GM19452 (cell line): ENCODE measurements at regions not wholly inside any gene's neighbourhood (a gene's known extent, or its start where the extent isn't known, plus 50 kb on each side); places are given as distances from the start of the nearest gene placed in this dataset.

Source experiments
- ATAC-seq: cut with Tn5 transposase; IDR thresholded peaks from one replicate; pipeline ENCODE4 v1.9.1; 2021; ENCODE audit not compliant: unreplicated experiment

DNA sequence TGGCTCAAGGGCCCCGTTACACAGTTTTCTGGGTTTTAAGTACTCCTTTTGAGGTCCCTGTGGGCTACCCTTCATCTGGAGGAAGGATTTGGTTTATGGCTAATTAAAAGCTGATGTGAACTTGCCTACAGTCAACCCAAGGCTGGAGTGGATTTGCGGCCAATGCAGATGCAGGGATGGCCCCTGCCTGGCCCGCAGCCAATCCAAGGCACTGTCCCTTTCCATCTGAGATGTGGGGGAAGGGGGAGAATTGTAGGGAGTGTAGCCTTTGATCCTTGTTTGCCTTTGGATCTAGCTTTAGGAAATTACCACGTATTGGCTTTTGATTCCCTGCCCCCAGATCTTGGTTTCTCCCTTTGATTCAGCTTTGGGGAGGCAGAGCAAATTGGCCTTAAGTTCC, 128.0 kb upstream of the GGTLC1 start:
- no peak for ATAC-seq

- no peak for ATAC-seq
Observed at GRCh38 chr20:24112360-24112759, 123.8 kb upstream of the GGTLC1 start.

DNA sequence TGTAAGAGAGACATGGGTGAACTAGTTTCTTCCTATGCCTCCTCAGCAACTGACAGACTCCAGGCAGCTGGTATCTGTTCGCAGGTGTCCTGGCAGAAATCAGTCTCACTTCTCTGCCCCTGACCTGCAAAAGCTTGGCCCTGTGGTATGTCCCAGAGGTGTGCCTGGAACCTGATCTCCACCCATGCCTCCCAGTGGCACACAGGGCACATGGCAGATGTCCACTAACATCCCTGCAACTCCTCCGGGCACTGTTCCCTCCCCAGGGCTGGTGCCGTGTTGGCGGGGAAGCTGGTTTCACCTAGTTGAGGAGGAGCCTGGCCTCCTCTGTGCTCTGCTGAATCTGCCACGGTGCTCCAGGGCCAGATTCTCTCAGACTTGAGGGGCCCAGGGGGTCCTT, 123.3 kb upstream of the GGTLC1 start:
- ATAC-seq = no peak

- no peak for ATAC-seq
Observed at GRCh38 chr20:24109537-24109936, 121.0 kb upstream of the GGTLC1 start.

- ATAC-seq = no peak
Observed at GRCh38 chr20:24109008-24109407, 120.4 kb upstream of the GGTLC1 start.

DNA sequence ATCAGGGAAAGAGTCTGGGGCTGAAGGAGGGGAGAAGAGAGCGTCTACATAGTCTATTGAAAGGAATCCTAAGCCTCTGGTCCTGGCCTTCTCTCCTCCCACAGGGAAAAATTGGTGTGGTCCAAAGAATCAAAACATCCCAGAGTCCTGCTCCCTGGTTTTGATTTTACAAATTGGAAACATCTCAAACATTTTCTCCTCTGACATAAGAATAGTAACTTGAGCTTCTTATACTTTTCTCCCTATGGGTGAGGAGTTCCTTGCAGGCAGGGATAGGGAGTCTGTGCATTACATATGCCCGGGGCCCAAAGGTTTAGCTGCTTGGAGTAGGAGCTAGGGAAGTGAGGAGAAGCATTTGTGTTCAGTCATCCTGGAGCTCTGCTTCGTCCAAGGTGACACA, 120.0 kb upstream of the GGTLC1 start:
- ATAC-seq = no peak

DNA sequence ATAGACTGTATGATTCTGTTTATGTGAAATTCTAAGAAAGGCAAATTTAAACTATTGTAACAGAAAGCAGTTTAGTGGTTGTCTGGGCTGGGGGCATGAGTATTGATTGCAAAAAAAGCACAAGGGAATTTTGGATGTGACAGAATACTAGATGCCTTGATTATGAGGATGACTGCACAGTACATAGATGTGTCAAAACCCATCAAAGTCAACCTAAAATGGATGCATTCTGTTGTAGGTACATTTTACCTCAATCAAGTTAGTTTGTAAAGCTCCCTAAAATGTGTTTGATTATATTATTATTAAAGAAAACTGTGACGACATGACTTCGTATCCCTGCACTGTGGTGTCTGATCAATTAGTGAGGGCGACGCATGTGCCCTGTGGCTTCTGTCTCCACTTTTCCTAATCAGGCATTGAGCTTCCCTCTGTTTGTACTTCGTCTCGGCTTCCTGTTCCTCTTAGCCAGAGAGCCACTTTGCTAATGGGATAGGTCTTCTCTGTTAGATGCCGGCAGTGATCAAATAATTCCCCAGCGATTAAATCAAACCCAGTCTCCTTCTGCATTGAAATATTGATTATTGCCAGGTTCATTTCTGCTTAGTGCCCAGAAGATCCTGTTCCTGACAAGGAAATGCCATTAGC, 118.3 kb upstream of the GGTLC1 start:
- no peak for ATAC-seq

DNA sequence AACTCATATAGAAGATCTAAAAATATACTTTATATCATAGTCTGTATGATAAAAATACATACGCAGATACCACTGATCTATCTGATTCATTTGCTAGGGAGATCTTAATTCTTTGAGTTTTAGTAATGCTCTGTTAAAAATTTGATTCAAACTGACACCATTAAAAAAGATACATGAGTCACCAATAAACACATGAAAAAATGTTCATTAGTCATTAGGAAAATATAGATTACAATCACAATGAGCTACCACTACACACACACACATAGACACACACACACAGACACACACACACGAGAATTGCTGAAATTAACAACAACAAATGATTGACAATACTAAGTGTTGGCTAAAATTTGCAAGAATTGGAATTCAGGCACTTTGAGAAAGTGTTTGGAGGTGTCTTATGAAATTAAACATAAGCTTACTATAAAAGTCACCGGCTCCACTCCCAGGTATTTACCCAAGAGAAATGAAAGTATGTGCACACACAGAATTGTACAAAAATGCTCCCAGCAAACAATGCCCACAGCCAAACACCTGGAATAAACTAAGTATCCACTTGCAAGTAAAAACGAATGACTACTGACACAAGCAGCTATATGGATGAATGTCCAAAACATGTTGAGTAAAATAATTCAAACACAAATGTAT, 117.7 kb upstream of the GGTLC1 start:
- ATAC-seq = no peak

DNA sequence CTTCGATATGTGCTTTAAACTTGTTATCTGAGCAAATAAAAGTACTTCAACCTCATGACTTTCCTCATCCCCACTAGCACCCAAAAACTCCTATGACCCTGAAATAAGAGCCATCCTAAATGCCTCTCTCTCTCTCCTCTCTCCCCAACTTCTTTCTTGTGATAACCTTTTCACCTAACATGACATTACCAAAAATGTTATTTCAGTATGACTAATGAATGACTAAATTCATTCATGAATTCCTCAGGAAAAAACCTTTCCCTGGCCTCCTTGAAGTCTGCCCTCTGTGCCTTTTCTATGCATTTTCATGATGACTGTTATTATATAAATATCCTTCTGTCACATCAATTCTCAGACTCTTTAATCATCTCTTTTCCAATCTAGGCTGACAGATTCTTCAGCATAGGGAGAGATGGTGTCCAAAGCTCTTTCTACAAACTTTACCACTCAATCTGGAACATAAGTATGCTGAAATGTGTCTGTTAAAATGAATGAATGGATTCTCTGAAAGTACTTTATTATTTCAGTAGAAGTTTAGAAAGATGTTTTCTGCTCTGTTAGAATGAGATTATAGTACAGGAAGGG, 114.3 kb upstream of the GGTLC1 start:
- ATAC-seq = no peak

DNA sequence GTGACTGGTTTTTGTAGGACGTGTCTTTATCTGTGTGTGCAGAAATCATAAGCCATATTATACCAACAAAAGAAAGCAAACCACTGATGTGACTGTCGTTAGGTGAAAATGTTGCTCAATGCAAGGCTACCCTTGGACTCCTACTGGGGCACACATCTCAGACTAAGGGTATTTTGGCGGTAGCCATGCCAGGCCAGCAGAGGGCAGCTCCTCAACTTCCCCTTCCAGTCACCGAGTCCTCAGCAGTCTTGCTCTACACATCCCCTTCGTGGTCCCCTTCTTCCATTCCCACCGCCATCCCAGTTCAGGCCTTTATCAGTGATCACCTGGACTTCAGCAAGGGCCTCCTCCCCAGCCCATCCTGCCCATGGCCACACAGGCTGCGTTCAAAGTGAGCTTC, 113.7 kb upstream of the GGTLC1 start:
- ATAC-seq = no peak

GRCh38 chr20:24100370-24101011, 111.9 kb upstream of the GGTLC1 start:
- peak; percentile 79 for ATAC-seq

GRCh38 chr20:24098886-24099285, 110.3 kb upstream of the GGTLC1 start:
- ATAC-seq = no peak

- ATAC-seq = no peak
Observed at GRCh38 chr20:24097506-24098245, 109.1 kb upstream of the GGTLC1 start.

DNA sequence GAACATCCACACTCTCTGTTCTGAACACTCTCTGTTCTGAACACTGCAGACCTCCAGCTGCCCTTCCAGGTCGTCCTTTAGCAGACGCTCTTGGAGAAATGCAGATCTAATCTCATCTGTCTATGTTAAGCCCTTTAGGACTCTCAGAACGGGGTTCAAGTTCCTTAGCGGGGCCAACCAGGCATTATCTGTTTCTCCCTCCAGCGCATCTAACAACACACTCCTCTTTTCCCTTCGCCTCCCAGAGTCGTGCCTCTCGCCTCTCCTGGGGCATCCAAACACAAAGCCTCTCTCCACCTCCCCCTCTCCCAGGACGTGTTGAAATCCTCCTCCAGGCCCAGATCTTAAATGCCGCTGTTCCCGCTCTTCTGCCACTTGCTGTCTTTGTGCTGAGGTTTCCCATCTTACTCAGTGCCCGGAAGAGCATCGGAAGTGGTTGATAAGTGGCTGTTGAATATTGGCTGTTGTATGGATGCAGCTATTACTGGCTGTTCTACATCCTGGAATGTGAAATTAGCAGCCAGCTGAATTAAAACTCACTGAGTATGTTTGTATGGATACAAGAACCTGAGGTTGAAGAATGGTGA, 108.4 kb upstream of the GGTLC1 start:
- no peak for ATAC-seq

DNA sequence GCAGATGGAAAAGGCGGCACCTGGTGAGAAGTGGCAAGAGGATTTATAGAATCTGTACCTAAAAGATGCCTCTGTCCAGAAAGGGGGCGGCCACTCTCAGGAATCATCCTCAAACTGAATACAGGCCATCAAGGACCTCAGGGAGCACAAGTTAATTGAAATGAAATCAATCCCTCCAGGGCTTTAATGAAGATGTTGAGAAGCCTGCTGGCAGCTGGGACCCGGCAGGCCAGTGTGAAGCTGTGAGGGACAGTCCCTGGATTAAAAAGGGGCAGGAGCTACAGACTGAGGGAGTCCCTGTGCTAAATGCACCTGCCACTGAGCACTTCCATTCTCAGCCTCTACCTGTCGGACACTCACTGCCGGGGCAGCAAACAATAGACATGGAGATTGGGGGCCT, 107.7 kb upstream of the GGTLC1 start:
- ATAC-seq = no peak

GRCh38 chr20:24095756-24096155, 107.2 kb upstream of the GGTLC1 start:
- ATAC-seq = no peak

GRCh38 chr20:24095303-24095702, 106.7 kb upstream of the GGTLC1 start:
- no peak for ATAC-seq

- no peak for ATAC-seq
Observed at GRCh38 chr20:24089576-24089975, 101.0 kb upstream of the GGTLC1 start.

GRCh38 chr20:24086121-24086520, 97.5 kb upstream of the GGTLC1 start:
- no peak for ATAC-seq

DNA sequence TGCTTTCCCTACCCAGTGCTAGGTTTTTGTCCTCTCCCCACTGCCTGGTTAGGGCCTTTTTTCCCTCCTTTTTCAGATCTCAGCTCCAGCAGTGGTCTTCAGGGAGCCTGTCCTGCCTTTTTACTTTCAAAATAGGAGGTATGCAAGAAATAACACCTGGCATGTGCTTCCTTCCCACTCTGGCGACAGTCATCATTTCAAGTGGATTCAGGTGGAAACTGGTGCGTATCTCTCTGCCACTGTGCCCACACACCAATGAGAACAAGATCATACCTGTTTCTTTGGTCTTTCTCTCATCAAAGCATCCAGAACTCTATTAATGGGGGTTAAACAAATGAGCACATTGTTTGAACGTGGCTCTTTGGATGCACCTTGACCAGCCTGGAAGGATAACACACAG, 95.7 kb upstream of the GGTLC1 start:
- no peak for ATAC-seq

- ATAC-seq = no peak
Observed at GRCh38 chr20:24081077-24081476, 92.5 kb upstream of the GGTLC1 start.
